Activated effector memory CD4-positive, alpha-beta T cell treated with Interleukin-2 at 50 U/mL for 16 hours (primary cell): ENCODE measurements at regions not wholly inside any gene's neighbourhood (a gene's known extent, or its start where the extent isn't known, plus 50 kb on each side); places are given as distances from the start of the nearest gene placed in this dataset.
A peak's percentile ranks its signal among the peaks of the same experiment; 100 is the strongest.

Experiments used
- DNase-seq: peaks from one replicate; pipeline ENCODE4 v3.0.0-alpha.2; 2020

DNA sequence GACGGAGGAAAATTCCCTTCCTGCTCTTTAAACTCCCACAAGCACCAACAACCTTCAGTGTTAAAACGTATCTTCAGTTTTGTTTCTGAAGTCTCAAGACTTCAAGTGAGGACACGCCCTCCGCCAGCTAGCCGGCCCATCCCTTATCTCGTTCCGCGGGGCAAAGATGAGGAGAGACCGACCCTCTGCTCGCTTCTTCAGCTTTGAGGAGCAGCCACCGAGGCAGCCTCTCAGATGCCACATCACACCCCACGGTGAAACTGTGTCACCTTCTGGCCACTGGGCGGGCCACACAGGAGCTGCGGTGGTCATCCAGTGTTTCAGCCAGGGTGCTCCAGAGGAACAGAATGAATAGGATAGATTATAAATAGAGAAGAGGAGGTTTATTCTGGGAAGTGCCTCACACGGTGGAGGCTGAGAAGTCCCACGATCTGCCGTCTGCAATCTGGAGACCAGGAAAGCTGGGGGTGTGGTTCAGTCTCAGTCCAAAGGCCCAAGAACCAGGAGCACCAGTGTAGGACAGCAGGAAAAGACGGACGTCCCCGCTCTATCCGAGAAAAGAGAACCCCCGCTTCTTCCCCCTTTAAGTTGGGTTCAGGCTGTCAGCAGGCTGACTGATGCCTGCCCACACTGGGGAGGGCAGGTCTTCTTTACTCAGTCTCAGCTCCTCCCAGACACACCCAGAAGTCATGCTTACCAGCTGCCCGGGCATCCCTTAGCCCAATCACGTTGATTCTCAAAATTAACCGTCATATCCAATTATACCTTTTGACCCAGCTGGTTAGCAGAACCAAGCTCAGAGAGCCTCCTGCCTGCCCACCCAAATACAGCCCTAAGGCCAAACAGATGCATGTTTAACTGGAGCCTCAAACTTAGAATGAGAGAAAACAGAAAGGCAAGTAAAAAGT lies 399.7 kb upstream of the ID2 start:
- DNase-seq, result no peak

DNA sequence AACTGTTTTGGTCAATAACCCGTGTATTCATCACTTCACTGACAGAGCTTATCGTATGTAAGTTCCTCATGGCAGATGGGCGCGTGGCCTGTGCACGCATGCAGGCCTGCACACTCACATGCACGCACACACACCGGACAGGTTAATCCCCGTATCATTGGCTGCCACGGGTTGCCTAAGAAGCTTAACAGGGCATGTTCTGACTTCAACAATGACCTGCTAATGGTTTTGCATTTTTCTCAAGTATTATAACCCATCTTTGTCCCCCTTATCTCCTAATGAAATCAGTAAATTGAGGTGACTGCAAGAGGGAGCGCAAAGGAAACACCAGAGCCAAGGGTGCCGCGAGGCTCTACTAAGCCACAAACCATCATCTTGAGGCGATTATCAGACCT lies 399.0 kb upstream of the ID2 start:
- DNase-seq, result no peak

DNA sequence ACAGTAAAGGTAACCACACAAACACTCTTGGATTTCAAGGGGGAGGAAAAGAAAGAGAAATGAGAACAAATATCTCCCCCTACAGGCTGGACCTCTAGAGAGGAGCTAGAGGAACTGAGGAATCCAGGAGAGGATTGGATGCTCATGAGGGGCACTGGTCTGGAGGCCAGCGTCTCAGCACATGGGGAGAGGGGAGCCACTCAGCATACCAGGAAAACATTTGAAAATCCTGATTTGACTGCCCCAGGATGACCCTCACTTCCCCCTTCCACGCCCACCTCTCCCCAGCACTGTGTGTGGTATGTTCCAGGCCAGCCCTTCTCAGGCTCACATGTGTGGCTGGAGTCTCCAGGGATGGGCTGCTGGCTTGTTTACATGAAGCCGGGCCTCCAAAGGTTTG lies 396.8 kb upstream of the ID2 start:
- no peak for DNase-seq

DNA sequence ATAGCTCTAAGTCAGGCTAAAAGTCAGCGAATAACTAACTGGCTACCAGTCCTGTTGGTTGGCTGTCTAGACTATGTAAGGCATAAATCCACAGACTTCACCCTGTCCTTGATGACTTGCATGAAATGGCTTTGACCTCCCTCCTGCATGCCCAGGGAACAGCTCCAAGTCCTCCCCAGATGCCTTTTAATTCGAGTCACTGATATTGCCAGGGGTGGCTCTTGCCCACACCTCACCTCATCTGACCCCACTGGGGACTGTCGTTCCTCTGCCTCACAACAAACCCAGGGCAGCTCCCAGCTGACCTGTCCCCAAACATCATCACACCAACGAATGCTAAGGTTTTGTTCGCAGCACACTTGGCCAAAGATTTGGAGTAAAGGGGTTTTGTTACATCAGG lies 396.0 kb upstream of the ID2 start:
- DNase-seq, result no peak

DNA sequence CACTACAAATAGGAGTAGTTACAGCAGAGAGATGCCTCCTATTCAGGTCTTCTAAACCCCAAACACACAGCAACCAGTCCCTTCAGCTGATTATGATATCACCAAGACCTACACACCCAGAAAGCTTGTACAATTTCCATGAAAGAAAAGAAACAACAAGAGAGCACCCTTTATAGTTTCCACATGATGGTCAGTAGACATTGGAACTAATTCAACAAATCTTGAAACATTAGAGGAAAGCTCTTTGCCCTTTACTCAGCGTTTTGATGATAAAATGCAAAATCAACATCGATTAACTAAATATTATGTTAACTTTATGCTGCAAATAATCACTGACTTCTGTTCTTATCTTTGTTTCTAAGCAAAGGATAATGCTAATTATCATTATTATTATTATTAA lies 393.6 kb upstream of the ID2 start:
- DNase-seq, result no peak

DNA sequence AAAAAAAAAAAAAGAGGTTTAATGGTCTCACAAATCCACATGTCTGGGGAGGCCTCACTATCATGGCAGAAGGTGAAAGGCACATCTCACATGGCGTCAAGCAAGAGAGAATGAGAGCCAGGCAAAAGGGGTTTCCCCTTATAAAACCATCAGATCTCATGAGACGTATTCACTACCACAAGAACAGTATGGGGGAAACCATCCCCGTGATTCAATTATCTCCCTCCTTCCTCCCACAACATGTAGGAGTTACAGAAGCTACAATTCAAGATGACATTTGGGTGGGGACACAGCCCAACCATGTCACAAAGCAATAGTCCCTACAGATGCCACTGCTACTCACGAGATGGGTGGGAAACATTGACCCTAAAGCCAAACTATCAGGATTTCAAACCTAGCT lies 392.7 kb upstream of the ID2 start:
- DNase-seq, result no peak

DNA sequence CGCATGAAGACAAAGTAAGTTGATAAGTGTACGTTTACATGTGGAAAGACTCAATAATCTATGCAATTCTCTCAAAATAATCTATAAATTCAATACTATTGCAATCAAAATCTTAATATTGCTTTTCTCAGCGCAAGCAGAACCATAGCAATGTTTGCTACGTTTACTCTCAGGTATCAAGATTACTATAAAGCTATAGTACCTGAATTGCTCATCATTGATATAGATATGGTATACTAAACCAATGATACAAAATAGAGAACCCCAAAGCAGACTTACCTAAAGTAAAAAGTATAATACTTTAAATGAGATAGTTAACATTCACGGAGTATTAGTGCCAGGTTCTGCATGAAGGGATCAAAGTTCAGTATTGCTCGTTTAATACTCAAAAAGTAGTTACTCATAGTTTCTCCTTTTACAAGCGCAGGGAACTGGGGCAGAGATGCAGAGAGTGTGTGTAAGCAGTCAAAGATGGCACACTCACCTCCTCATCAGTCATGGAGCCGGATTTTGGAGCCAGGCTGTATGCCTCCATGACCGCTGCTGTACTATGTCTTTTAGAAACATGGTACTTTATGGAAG lies 391.0 kb upstream of the ID2 start:
- DNase-seq, result no peak

DNA sequence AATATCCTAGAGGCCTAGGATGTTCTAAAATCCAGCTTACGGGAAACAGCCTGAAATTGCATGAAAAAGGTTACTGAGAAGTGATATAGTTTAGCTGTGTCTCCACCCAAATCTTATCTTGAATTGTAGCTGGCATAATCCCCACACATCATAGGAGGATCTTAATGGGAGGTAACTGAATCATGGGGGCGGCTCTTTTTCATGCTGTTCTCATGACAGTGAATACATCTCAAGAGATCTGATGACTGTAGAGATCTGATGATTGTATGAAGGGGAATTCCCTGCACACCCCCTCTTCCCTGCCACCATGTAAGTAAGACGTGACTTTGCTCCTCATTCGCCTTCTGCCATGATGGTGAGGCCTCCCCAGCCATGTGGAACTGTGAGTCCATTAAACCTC lies 385.6 kb upstream of the ID2 start:
- no peak for DNase-seq

DNA sequence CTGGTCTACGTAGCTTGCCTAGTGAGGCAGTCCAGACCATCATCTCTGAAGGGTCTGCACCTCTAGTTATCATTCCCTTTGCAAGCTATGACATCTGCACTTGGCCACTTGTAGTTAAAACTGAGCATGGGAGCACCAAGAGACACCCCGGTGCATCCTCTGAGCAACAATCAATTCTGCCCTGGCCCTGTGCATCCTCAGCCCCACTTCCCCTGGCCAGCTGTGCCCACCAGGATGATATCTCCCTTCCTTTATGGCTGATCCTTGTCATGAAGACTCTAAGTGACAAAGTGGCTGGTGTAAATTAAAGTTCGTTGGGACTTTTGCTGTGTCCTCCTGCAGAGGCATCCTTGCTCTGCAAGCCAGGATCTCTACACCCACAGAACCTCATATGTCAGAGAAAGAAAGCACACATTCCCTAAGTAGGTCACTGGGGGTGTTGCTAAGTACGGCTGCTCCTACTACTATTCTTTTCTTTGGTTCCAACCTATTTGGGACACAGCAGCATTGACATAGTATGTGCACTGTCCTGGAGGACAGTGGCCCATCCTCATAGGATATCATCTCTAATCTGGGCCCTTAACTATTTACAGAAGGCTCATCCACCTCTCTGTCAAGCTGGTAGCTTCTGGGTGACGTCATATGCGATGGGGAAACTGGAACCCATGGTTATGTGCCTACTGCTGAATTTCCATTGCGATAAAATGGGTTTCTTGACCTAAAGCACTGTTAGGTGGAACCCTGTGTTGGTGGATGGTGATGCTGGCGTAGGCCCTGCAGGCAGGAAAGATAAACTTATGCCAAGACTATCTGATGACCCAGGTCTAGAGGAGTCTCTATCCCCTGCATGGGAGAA lies 384.3 kb upstream of the ID2 start:
- DNase-seq, result no peak

DNA sequence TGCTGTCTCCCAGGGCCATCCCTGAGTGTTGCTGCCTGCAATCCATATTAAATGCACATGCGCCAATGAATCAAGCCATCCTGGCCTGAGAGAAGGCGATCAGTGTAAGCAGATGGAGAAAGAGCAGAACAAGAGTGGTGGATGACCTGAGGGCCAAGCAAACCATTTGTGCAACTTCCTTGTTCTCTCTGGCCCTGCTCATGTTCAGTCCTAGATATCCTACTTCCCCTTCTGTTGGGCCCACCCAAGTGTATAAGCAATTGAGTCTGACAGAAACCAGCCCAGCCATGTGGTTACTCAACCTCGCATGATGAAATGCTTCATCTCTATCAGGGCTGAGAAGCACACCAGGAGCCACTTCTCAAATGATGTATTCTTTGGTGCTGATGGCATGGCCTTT lies 383.1 kb upstream of the ID2 start:
- no peak for DNase-seq

DNA sequence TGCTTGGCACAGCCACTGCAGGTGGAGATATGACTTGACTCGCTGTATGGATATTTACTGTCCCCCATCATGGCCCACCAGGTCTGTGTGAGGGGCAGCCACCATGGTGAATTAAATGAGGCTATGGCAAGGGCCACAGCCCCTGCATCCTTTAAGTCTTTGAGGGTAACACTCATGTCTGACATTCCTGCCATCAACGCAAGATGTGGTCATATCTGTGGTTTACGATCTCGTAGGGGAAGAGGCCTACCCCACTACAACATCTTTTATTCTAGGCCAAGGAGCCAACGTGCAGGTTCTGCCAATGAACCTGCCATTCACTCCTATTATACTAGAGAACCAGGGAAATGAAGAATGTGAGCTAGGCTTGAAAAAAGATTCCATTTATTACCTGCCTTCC lies 381.6 kb upstream of the ID2 start:
- no peak for DNase-seq

DNA sequence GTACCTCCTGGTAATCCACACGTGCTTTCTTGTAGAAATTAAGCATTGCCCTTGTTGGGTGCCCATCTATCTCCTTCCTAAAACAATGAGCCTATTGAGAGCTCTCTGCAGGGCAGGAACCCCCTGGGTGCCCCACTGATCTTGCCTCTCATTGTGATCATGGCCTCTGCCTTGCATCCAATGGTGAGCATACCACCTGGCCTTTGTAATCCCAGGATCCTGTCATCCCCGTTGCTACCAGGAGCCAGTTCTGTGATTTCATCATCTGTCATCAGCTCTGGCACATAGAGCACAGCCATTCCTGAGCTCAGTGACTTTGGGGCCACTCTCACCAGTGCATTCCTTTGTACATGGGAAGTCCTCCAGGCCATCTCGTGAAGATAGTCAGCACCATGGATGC lies 381.0 kb upstream of the ID2 start:
- DNase-seq, result no peak

DNA sequence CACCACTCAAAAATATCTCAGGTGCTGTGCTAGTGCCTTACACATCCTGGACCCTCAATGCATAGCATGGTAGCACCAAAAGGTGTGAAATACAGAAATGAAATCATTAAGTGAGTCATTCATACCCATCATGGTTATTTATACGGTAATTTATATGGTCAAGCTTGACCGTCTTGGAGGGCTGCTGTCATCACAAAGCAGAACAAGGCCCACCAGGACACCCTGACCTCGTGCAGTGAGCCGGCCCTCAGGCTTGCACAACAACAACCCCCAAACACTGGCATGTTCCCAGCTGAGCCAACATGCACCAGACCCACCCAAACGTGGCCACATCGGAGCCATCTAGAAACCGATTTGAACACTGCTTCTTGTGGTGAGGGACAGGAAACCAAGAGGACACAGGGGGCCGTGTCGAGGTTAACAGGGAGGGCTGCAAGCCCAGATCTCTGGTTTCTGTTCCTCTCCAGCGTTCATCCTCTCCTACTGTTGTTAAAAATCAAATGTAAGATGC lies 378.5 kb upstream of the ID2 start:
- DNase-seq, result peak; percentile 75

DNA sequence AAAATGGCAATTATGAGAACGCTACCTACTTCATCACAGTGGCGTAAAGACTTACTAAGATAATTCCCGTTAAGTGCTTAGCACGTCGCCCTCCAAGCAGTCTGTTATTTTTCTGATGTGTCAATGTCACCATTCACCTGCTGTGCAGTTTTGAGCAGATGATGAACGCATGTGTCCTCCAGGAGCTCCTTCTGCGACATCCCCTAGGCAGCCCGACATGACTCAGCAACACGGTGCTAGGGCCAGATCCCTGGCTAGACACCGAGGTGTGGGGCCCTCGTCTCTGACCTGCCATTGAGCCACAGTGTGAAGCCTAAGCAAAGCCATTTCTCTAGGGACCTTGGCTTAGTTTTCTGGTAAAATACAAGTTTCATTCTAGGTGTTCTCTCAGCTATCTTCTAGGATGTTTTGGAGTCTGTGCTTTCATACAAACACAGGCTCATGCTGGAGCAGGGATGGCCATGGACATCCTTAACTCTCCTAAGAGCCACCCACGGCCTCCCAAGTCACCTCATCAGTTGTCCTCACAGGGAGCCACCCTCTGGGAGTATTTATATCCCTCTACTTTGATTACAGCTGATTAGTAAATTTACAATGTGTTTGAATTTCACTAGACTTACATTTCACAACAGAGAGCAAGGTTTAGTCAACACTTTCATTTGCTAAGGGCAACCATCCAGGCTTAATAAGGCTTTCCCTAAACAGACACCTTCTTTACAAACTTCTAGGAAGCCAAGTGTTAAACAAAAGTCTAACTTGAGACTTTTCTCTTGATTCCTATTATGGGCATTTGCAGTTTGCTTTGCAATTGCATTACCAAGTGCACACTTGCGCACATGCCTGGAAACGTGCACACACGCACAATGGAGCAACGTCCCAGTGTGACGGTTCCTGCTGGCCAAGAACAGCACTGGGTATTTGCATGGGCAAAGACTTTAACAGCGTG lies 376.8 kb upstream of the ID2 start:
- no peak for DNase-seq

DNA sequence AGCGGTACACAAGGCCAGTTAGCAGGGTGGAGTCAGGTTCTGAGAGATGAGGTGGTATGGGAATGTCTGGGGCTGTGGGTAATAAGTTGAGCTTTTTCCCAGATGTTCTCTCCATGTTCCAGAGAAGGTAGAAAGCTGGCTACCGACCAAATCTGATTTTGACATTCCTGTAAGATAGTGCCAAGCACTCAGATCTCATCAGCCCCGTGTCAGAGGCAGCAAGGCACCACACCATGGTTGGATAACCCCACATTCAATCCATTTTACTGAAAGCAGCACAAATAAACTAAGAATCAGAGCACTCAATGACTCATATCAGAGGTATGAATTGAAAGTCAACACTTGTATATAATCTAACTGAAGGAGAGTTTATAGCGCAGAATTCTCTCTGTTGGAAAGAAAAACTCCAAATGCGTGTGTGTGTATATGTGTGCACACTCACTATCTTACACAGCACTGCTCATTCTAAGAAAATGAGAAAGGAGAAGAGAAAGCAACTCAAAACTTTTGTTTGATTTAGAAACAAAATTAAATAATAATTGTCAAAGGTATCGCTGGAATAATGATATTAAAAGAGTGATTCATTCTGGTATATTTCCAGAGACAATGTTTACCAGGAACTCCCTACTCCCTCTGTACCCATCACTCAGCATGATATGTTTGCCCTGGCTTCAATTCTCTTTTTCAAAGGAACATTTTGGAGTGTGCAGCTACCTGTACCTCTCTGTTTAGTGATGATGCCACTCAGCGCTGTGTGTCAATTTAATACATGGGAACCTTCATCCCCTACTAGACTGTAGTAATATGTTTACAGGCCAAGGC lies 375.1 kb upstream of the ID2 start:
- DNase-seq, result no peak

DNA sequence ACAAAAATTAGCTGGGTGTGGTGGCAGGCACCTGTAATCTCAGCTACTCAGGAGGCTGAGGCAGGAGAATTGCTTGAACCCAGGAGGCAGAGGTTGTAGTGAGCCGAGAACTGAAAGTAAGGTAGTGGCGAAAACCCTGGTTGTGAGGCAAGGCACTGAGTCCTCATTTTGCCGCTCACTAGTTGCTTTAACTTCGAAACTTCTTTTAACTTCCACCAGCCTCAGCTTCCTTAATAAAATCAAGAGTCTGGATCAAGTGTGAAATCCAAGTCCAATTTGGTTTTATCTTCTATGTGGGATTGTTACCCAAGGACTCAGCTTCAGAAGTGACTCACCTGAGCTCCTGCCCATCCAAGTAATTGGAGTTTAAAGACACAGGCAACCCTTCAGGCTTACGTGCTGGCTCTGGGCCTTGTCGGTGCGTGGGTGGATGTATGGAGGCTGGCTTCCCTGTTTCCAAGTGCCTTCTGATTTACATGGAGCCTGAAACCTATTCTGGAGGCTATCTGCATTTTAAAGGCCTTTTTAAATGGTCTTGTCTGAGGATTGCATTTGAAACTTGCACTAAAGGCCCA lies 374.2 kb upstream of the ID2 start:
- DNase-seq, result no peak

DNA sequence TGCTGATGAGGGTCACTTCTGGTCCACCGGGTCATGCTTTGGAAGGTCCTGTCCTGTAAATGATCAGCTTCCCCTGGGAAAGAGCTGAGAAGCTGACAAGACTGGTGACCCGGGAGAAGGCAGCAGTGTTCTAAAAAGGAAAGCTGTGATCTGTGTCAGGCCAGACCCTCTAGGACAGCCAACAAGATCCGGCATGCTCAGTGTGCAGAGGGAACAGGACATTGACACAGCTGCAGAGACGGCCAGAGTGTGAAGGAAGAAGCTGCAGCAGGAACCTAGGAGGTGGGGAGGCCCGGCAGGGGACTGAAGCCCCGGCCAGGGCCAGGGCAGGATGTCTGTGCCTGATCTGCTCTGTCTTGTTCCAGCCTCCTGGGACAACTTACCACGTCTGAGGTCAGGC lies 372.7 kb upstream of the ID2 start:
- DNase-seq, result no peak

DNA sequence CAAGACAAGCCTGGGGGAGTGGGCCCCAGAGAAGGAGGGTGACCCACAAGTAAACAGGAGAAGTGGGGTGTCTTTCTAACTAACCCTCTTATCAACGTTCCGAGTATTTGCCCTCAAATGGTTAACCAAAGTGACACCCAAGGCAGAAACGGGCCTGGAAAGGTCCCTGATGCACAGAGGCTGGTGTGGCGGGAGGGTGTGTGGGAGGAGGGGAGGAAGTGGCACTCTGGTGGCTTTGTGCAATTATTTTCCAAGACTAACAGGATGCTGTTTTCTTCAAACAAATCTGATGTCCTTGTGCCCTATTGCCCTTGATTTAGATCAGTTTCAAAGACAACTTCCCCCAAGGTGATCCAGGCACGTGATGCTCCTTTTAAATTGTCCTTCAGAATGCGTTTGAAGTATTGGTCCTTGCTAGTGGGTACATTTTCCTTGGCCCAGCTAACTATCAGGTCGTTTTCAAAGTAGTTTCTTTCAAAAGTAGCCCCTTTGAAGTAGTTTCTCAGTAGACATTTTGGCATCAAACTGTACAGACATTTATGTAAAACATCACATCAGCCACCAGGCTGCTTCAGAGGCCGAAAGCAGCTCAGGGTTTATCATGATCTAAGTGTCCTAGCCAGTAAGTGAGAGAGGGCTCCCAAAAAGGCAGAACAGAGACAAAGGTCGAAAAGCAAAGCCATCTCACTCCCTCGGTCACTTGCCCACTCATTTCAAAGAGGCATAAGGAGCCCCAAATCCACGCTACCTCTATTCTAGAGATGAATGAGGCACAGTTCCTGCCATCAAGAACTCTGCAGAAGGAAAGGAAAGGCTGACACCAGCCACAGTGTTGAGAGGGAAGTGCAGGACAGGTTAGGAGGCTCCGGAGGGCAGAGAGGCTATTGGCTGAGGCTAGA lies 371.1 kb upstream of the ID2 start:
- peak; percentile 43 for DNase-seq

DNA sequence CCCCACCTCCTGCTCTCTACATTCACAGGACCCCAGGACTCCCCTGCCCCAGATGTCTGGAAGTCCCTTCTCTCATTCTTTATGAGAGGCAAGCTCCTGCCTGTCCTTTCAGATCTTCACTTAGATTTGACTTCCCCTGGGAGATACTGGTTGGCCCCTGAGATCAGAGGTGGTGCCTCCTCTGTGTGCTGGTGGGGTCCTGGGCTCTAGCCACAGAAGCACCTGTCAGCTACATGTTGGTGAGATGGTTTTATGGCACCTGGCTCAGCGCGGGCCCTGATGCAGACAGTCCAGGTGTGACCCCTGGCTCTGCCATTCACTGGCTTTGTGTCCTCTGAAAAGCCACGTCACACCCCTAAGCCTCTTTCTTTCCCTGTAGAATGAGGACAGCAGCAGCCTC lies 369.6 kb upstream of the ID2 start:
- no peak for DNase-seq
